ENCODE measurements at regions not wholly inside any gene's neighbourhood (a gene's known extent, or its start where the extent isn't known, plus 50 kb on each side); places are given as distances from the start of the nearest gene placed in this dataset.

- Histone ChIP-seq H3K4me1 (ENCODE audit: low read depth) (no peaks in the 10 kb centered on the region), H3K4me3 (no peak overlapping the region), H3K9me3 (no peaks in the 10 kb centered on the region), H3K36me3 (ENCODE audit: low read depth) (no peaks in the 10 kb centered on the region)
- ATAC-seq (no peak), DNase-seq (no peak)
- TF ChIP-seq CTCF (IDR thresholded peaks at IDR 0.05): no peak
- intact Hi-C loops (cut with DNase I, micrococcal nuclease): no loop called here
These were observed 733.9 kb downstream of the CBLN4 start for GRCh38 chr20:55271371-55271770.

- no peaks in the 10 kb centered on the region for H3K36me3 ChIP-seq (ENCODE audit: low read depth)
- no peak for TF ChIP-seq CTCF (IDR thresholded peaks at IDR 0.05)
- H3K9me3 ChIP-seq: no peaks in the 10 kb centered on the region
- no peak overlapping the region for H3K4me3 ChIP-seq
- no peak for DNase-seq
- no peaks in the 10 kb centered on the region for H3K4me1 ChIP-seq (ENCODE audit: low read depth)
- no peak for ATAC-seq
- intact Hi-C loops (cut with DNase I, micrococcal nuclease): no loop called here
These were observed 735.4 kb downstream of the CBLN4 start for GRCh38 chr20:55269913-55270312.

GRCh38 chr20:55266361-55266760 lies 739.0 kb downstream of the CBLN4 start:
- intact Hi-C loops (cut with DNase I, micrococcal nuclease): no loop called here

GRCh38 chr20:55264703-55265239 lies 740.5 kb downstream of the CBLN4 start:
- Histone ChIP-seq H3K36me3 (ENCODE audit: low read depth) (no peaks in the 10 kb centered on the region), H3K9me3 (no peaks in the 10 kb centered on the region), H3K4me3 (no peak overlapping the region), H3K4me1 (ENCODE audit: low read depth) (no peaks in the 10 kb centered on the region)
- no peak for ATAC-seq
- no peak for DNase-seq
- intact Hi-C loops (cut with DNase I, micrococcal nuclease): no loop called here
- TF ChIP-seq CTCF (IDR thresholded peaks at IDR 0.05): no peak

More at GRCh38 chr20:55266361-55266760, 739.0 kb downstream of the CBLN4 start:
- no peaks in the 10 kb centered on the region for H3K9me3 ChIP-seq
- no peak for DNase-seq
- ATAC-seq: no peak
- H3K4me3 ChIP-seq: no peak overlapping the region
- no peaks in the 10 kb centered on the region for H3K4me1 ChIP-seq (ENCODE audit: low read depth)
- no peaks in the 10 kb centered on the region for H3K36me3 ChIP-seq (ENCODE audit: low read depth)
- TF ChIP-seq CTCF (IDR thresholded peaks at IDR 0.05): no peak

- Histone ChIP-seq H3K4me3 (no peak overlapping the region), H3K4me1 (ENCODE audit: low read depth) (no peaks in the 10 kb centered on the region), H3K9me3 (no peaks in the 10 kb centered on the region), H3K36me3 (ENCODE audit: low read depth) (no peaks in the 10 kb centered on the region)
- TF ChIP-seq CTCF (IDR thresholded peaks at IDR 0.05): no peak
- intact Hi-C loops (cut with DNase I, micrococcal nuclease): no loop called here
- DNase-seq: no peak
- no peak for ATAC-seq
These were observed 746.8 kb downstream of the CBLN4 start for GRCh38 chr20:55258559-55258958.

GRCh38 chr20:55255016-55255415 lies 750.3 kb downstream of the CBLN4 start:
- DNase-seq (no peak), ATAC-seq (no peak)
- Histone ChIP-seq H3K9me3 (no peaks in the 10 kb centered on the region), H3K4me1 (ENCODE audit: low read depth) (no peaks in the 10 kb centered on the region), H3K36me3 (ENCODE audit: low read depth) (no peaks in the 10 kb centered on the region), H3K4me3 (no peak overlapping the region)
- intact Hi-C loops (cut with DNase I, micrococcal nuclease): no loop called here
- no peak for TF ChIP-seq CTCF (IDR thresholded peaks at IDR 0.05)

Measured in mucosa of descending colon (tissue), 3 donors.